ENCODE measurements at regions not wholly inside any gene's neighbourhood (a gene's known extent, or its start where the extent isn't known, plus 50 kb on each side); places are given as distances from the start of the nearest gene placed in this dataset.

- in situ Hi-C loops (cut with MboI; ENCODE audit: low pct_unique_long_range_greater_than_20kb, low sequenced_read_pairs, unreplicated experiment), result no loop called here
- DNase-seq (ENCODE audit: low spot score), result no peak
- no peak for TF ChIP-seq CTCF (IDR thresholded peaks at IDR 0.05; ENCODE audit: extremely low read depth, insufficient read depth, missing control alignments)
Observed at GRCh38 chr4:135250040-135250439, 1048.5 kb upstream of the PABPC4L start.

GRCh38 chr4:135249024-135249423, 1047.4 kb upstream of the PABPC4L start:
- in situ Hi-C loops (cut with MboI; ENCODE audit: low pct_unique_long_range_greater_than_20kb, low sequenced_read_pairs, unreplicated experiment), result no loop called here
- DNase-seq (ENCODE audit: low spot score), result no peak
- TF ChIP-seq CTCF (IDR thresholded peaks at IDR 0.05; ENCODE audit: extremely low read depth, insufficient read depth, missing control alignments), result no peak

GRCh38 chr4:135244696-135245095, 1043.1 kb upstream of the PABPC4L start:
- no peak for DNase-seq (ENCODE audit: low spot score)
- in situ Hi-C loops (cut with MboI; ENCODE audit: low pct_unique_long_range_greater_than_20kb, low sequenced_read_pairs, unreplicated experiment), result no loop called here
- no peak for TF ChIP-seq CTCF (IDR thresholded peaks at IDR 0.05; ENCODE audit: extremely low read depth, insufficient read depth, missing control alignments)

GRCh38 chr4:135244056-135244455, 1042.5 kb upstream of the PABPC4L start:
- DNase-seq (ENCODE audit: low spot score), result no peak
- in situ Hi-C loops (cut with MboI; ENCODE audit: low pct_unique_long_range_greater_than_20kb, low sequenced_read_pairs, unreplicated experiment), result no loop called here
- no peak for TF ChIP-seq CTCF (IDR thresholded peaks at IDR 0.05; ENCODE audit: extremely low read depth, insufficient read depth, missing control alignments)

- DNase-seq (ENCODE audit: low spot score), result no peak
- in situ Hi-C loops (cut with MboI; ENCODE audit: low pct_unique_long_range_greater_than_20kb, low sequenced_read_pairs, unreplicated experiment), result no loop called here
- no peak for TF ChIP-seq CTCF (IDR thresholded peaks at IDR 0.05; ENCODE audit: extremely low read depth, insufficient read depth, missing control alignments)
Observed at GRCh38 chr4:135240796-135241195, 1039.2 kb upstream of the PABPC4L start.

- TF ChIP-seq CTCF (IDR thresholded peaks at IDR 0.05; ENCODE audit: extremely low read depth, insufficient read depth, missing control alignments), result no peak
- no peak for DNase-seq (ENCODE audit: low spot score)
- in situ Hi-C loops (cut with MboI; ENCODE audit: low pct_unique_long_range_greater_than_20kb, low sequenced_read_pairs, unreplicated experiment), result no loop called here
Observed at GRCh38 chr4:135239964-135240363, 1038.4 kb upstream of the PABPC4L start.

GRCh38 chr4:135238940-135239339, 1037.4 kb upstream of the PABPC4L start:
- no peak for TF ChIP-seq CTCF (IDR thresholded peaks at IDR 0.05; ENCODE audit: extremely low read depth, insufficient read depth, missing control alignments)
- in situ Hi-C loops (cut with MboI; ENCODE audit: low pct_unique_long_range_greater_than_20kb, low sequenced_read_pairs, unreplicated experiment), result no loop called here
- no peak for DNase-seq (ENCODE audit: low spot score)
